H1 (cell line): ENCODE measurements at regions not wholly inside any gene's neighbourhood (a gene's known extent, or its start where the extent isn't known, plus 50 kb on each side); places are given as distances from the start of the nearest gene placed in this dataset.

Experiments used
- CTCF ChIA-PET: fragments of 300-600 bp; sonication (Branson Sonifier 250); formaldehyde crosslinking; loops from one replicate; lab custom pipeline; 2021; ENCODE audit not compliant: partially characterized antibody; lab: Charles Lee
- POLR2A ChIA-PET: fragments of 300-600 bp; sonication (Branson Sonifier 250); formaldehyde crosslinking; loops from one replicate; lab custom pipeline; 2021; ENCODE audit warnings: inconsistent platforms; ENCODE audit not compliant: partially characterized antibody; lab: Charles Lee
- DNase-seq, 2 experiments: peaks; one replicate each; pipeline versions ENCODE4 v3.0.0 to v3.0.0-alpha.2; 2010 to 2022; ENCODE audit warnings: low spot score in 2 of 2, low read depth in 1 of 2, mixed read lengths in 1 of 2
- FAIRE-seq: peaks from 2 replicates; lab custom pipeline; 2011; peaks lifted over from hg19 to GRCh38; lab: Jason Lieb, UNC
- H2AFZ ChIP-seq: 2 replicates; pipeline ENCODE4 v1.8.1; 2012; ENCODE audit warnings: low read length, inconsistent platforms
- H2AK5ac ChIP-seq: 2 replicates; pipeline ENCODE4 v1.6.1; 2013; ENCODE audit warnings: low read depth, low read length
- H2BK120ac ChIP-seq: replicated peaks from 2 replicates; pipeline ENCODE3; 2013; ENCODE audit warnings: low read depth, low read length, inconsistent platforms
- H2BK12ac ChIP-seq: 2 replicates; pipeline ENCODE4 v1.6.1; 2013; ENCODE audit warnings: low read depth, low read length
- H2BK15ac ChIP-seq: 2 replicates; pipeline ENCODE4 v1.6.1; 2013; ENCODE audit warnings: low read length
- H2BK20ac ChIP-seq: 2 replicates; pipeline ENCODE4 v1.6.1; 2013; ENCODE audit warnings: low read length
- H2BK5ac ChIP-seq: 2 replicates; pipeline ENCODE4 v1.6.1; 2013; ENCODE audit warnings: low read depth, low read length
- H3K14ac ChIP-seq: 2 replicates; pipeline ENCODE4 v1.6.1; 2013; ENCODE audit warnings: inconsistent platforms; ENCODE audit not compliant: insufficient read length
- H3K18ac ChIP-seq: 2 replicates; pipeline ENCODE4 v1.6.1; 2013; ENCODE audit warnings: low read length; ENCODE audit errors: extremely low read depth
- H3K23ac ChIP-seq: 2 replicates; pipeline ENCODE4 v1.6.1; 2013; ENCODE audit warnings: inconsistent platforms; ENCODE audit not compliant: insufficient read length
- H3K23me2 ChIP-seq: 2 replicates; pipeline ENCODE4 v1.6.1; 2013; ENCODE audit warnings: low read depth, low read length
- H3K27ac ChIP-seq: 2 replicates; pipeline ENCODE4 v1.6.1; 2011; ENCODE audit warnings: low read depth, low read length, inconsistent platforms
- H3K27me3 ChIP-seq, 4 experiments: replicated peaks in 1 of 4; 1 replicate in 1 of 4; 2 replicates in 3 of 4; pipeline versions ENCODE4 v1.6.1 to v1.8.1; 2011 to 2013; ENCODE audit warnings: low read length in 3 of 4, mild to moderate bottlenecking in 3 of 4, inconsistent platforms in 2 of 4, mixed read lengths in 2 of 4, moderate library complexity in 1 of 4; ENCODE audit not compliant: control insufficient read depth in 3 of 4, insufficient read depth in 3 of 4; ENCODE audit errors: extremely low read depth in 1 of 4
- H3K36me3 ChIP-seq, 4 experiments: 2 replicates each; pipeline versions ENCODE4 v1.6.1 to v1.8.1; 2011 to 2013; ENCODE audit warnings: mild to moderate bottlenecking in 4 of 4, low read length in 3 of 4, moderate library complexity in 2 of 4, control low read depth in 1 of 4, inconsistent platforms in 1 of 4; ENCODE audit not compliant: insufficient read depth in 4 of 4, control insufficient read depth in 2 of 4
- H3K4ac ChIP-seq: replicated peaks from 2 replicates; pipeline ENCODE3; 2013; ENCODE audit warnings: low read length, low read depth, mixed read lengths, inconsistent platforms; ENCODE audit not compliant: insufficient read length
- H3K4me1 ChIP-seq, 4 experiments: replicated peaks in 1 of 4; 1 replicate in 1 of 4; 2 replicates in 3 of 4; pipeline versions ENCODE4 v1.6.1 to v1.8.1; 2011 to 2013; ENCODE audit warnings: low read length in 3 of 4, inconsistent platforms in 2 of 4, mixed read lengths in 1 of 4; ENCODE audit not compliant: insufficient read depth in 4 of 4, control insufficient read depth in 3 of 4
- H3K4me2 ChIP-seq, 2 experiments: 2 replicates each; pipeline versions ENCODE4 v1.6.1 to v1.8.1; 2011 to 2013; ENCODE audit warnings: low read depth in 2 of 2, low read length in 2 of 2, control low read depth in 1 of 2, inconsistent platforms in 1 of 2, mild to moderate bottlenecking in 1 of 2; ENCODE audit not compliant: insufficient read depth in 1 of 2
- H3K4me3 ChIP-seq, 4 experiments: fragments of 200-600, 300-600 bp in 1 of 4; sonication (generic), shearing (Covaris generic), sonication (Bioruptor Twin) in 1 of 4; 2 replicates each; pipeline versions ENCODE4 v1.5.1 to v1.8.1; 2011 to 2016; ENCODE audit warnings: low read length in 4 of 4, low read depth in 3 of 4, control low read depth in 2 of 4, inconsistent platforms in 2 of 4, mild to moderate bottlenecking in 2 of 4, mixed read lengths in 1 of 4, moderate library complexity in 1 of 4; ENCODE audit not compliant: insufficient read depth in 2 of 4; ENCODE audit errors: extremely low read depth in 1 of 4
- H3K56ac ChIP-seq: replicated peaks from 2 replicates; pipeline ENCODE3; 2013; ENCODE audit warnings: low read depth, mild to moderate bottlenecking, mixed read lengths, low read length, inconsistent platforms; ENCODE audit not compliant: insufficient read length
- H3K79me1 ChIP-seq: 2 replicates; pipeline ENCODE4 v1.6.1; 2013; ENCODE audit warnings: low read depth, low read length, control low read depth
- H3K79me2 ChIP-seq, 2 experiments: 2 replicates each; pipeline versions ENCODE4 v1.6.1 to v1.8.1; 2012 to 2013; ENCODE audit warnings: low read length in 2 of 2, mild to moderate bottlenecking in 2 of 2, inconsistent platforms in 1 of 2; ENCODE audit not compliant: insufficient read depth in 2 of 2, control insufficient read depth in 1 of 2
- H3K9ac ChIP-seq, 4 experiments: replicated peaks in 1 of 4; 1 replicate in 1 of 4; 2 replicates in 3 of 4; pipeline versions ENCODE4 v1.6.1 to v1.8.1; 2011 to 2013; ENCODE audit warnings: low read depth in 3 of 4, low read length in 3 of 4, control low read depth in 2 of 4, mild to moderate bottlenecking in 2 of 4, moderate library complexity in 2 of 4, inconsistent platforms in 1 of 4; ENCODE audit errors: extremely low read depth in 1 of 4
- H3K9me3 ChIP-seq, 2 experiments: 2 replicates each; pipeline versions ENCODE4 v1.6.1 to v1.8.1; 2012 to 2013; ENCODE audit warnings: mild to moderate bottlenecking in 2 of 2, moderate library complexity in 2 of 2, control low read depth in 1 of 2, inconsistent platforms in 1 of 2, low read depth in 1 of 2, low read length in 1 of 2, mixed read lengths in 1 of 2; ENCODE audit not compliant: insufficient read depth in 2 of 2
- H4K20me1 ChIP-seq, 2 experiments: replicated peaks in 1 of 2; 2 replicates each; pipeline versions ENCODE3 to v1.8.1; 2011 to 2013; ENCODE audit warnings: inconsistent platforms in 2 of 2, low read length in 2 of 2, mild to moderate bottlenecking in 1 of 2; ENCODE audit not compliant: insufficient read depth in 2 of 2, control insufficient read depth in 1 of 2
- H4K5ac ChIP-seq: 2 replicates; pipeline ENCODE4 v1.6.1; 2013; ENCODE audit warnings: low read length, low read depth, mixed read lengths, inconsistent platforms; ENCODE audit not compliant: insufficient read length
- H4K8ac ChIP-seq: 2 replicates; pipeline ENCODE4 v1.8.0; 2013; ENCODE audit warnings: mild to moderate bottlenecking, moderate library complexity, low read length, inconsistent platforms; ENCODE audit not compliant: insufficient read depth; ENCODE audit errors: extremely low read depth
- H4K91ac ChIP-seq: replicated peaks from 2 replicates; pipeline ENCODE3; 2013; ENCODE audit warnings: low read length, mixed read lengths, inconsistent platforms; ENCODE audit not compliant: insufficient read length
- CBX8 ChIP-seq: fragments of 300-800, 300-1000 bp; sonication (generic); IDR thresholded peaks from 2 replicates; pipeline ENCODE4 v1.7.1; 2016; ENCODE audit warnings: low read depth, low read length, borderline replicate concordance
- KDM1A ChIP-seq: fragments of 200-600, 300-600 bp; sonication (generic); IDR thresholded peaks from 2 replicates; pipeline ENCODE4 v1.7.1; 2016; ENCODE audit warnings: mild to moderate bottlenecking, low read length, borderline replicate concordance
- WGBS, 2 experiments: shearing (Covaris generic) in 1 of 2; methylation state at CpG; one replicate each; pipeline versions ENCODE4 v1.1.6 to v1.1.7; 2013 to 2015; ENCODE audit warnings: low lambda C conversion rate in 2 of 2, mixed read lengths in 2 of 2, inconsistent platforms in 1 of 2, low coverage in 1 of 2, missing lambda C conversion rate in 1 of 2; ENCODE audit not compliant: insufficient replicate concordance in 2 of 2, insufficient coverage in 1 of 2, insufficient read length in 1 of 2; ENCODE audit errors: extremely low coverage in 1 of 2, missing lambda C conversion rate in 1 of 2; 5-methylcytosine and 5-hydroxymethylcytosine counted together

- Histone ChIP-seq H3K23me2 (no peaks in the 10 kb centered on the region), H3K4me3 (no peak overlapping the region), H3K36me3 (no peaks in the 10 kb centered on the region), H3K56ac (no peak overlapping the region), H2BK20ac (no peak overlapping the region), H4K20me1 (no peaks in the 10 kb centered on the region)
- TF ChIP-seq CBX8 = no peak
- no peak for TF ChIP-seq KDM1A
- TF ChIP-seq, all 59 proteins: peak for 0
- H3K9ac ChIP-seq = no peak overlapping the region
- H3K23ac ChIP-seq = no peak overlapping the region
- no peaks in the 10 kb centered on the region for H3K79me1 ChIP-seq
- no peak overlapping the region for H3K27ac ChIP-seq
- no peak overlapping the region for H3K18ac ChIP-seq
- ChIA-PET CTCF (no interaction called here), POLR2A (interaction anchor here (0.7 kb wide), 1 partner anchor 78 kb away, joined by 3 read pairs; no protein-coding TSS in a partner anchor)
- no peak overlapping the region for H3K4ac ChIP-seq
- no peak overlapping the region for H2BK12ac ChIP-seq
- WGBS, 2 experiments = 89% methylated on average over 3 of the region's 3 CpGs; no CpG with 5 or more reads in 1 of the 2 experiments
- no peak overlapping the region for H2AK5ac ChIP-seq
- FAIRE-seq (no peak), DNase-seq (no peak)
- no peak overlapping the region for H4K5ac ChIP-seq
- no peaks in the 10 kb centered on the region for H3K27me3 ChIP-seq
- H3K9me3 ChIP-seq = peaks cover 5% of the 10 kb centered on the region in 2 experiments; a peak in 1 of 4 replicates
- H3K79me2 ChIP-seq = no peaks in the 10 kb centered on the region
- no peak overlapping the region for H2BK120ac ChIP-seq
- H2BK5ac ChIP-seq = no peak overlapping the region
- no peak overlapping the region for H4K8ac ChIP-seq
- no peak overlapping the region for H3K4me2 ChIP-seq
- no peak overlapping the region for H3K14ac ChIP-seq
- H3K4me1 ChIP-seq = no peaks in the 10 kb centered on the region
- H4K91ac ChIP-seq = no peak overlapping the region
- no peak overlapping the region for H2AFZ ChIP-seq
- no peak overlapping the region for H2BK15ac ChIP-seq
Observed at GRCh38 chr13:80690208-80690607, 349.3 kb upstream of the SPRY2 start.
